Body of pancreas (tissue), 4 donors: ENCODE measurements at regions not wholly inside any gene's neighbourhood (a gene's known extent, or its start where the extent isn't known, plus 50 kb on each side); places are given as distances from the start of the nearest gene placed in this dataset.

ENCODE experiments used
- CTCF ChIP-seq, 7 experiments: fragments of 450-650 bp in 4 of 7; fragments of 200-600 bp in 3 of 7; sonication (generic) in 3 of 7; IDR thresholded peaks; one replicate each; pipeline ENCODE4 v1.5.1; 2016 to 2019; ENCODE audit warnings: antibody characterized with exemption in 7 of 7
- POLR2A ChIP-seq, 3 donors: fragments of 450-650 bp; IDR thresholded peaks; one replicate each; pipeline ENCODE4 v1.6.1; 2016; ENCODE audit warnings: antibody characterized with exemption in 3 of 3, mild to moderate bottlenecking in 2 of 3

- TF ChIP-seq CTCF (IDR thresholded peaks at IDR 0.05) (no peak), POLR2A (IDR thresholded peaks at IDR 0.05) (no peak)
Observed at GRCh38 chr22:22076361-22076760, 93.8 kb upstream of the TOP3B start.
